Epithelial cell of esophagus (primary cell): ENCODE measurements at regions not wholly inside any gene's neighbourhood (a gene's known extent, or its start where the extent isn't known, plus 50 kb on each side); places are given as distances from the start of the nearest gene placed in this dataset.
"Not testable (repeated sequence)": the region's sequence is repeated elsewhere in the genome, so short reads cannot be mapped to it uniquely, and the experiment has no call there.

Experiments used
- DNase-seq: peaks from one replicate; pipeline ENCODE4 v3.0.0; 2010; ENCODE audit warnings: low read depth
- H3K4me3 ChIP-seq: 2 replicates; pipeline ENCODE4 v1.5.1; 2011; ENCODE audit warnings: mild to moderate bottlenecking, low read length, control low read depth
- TF ChIP-seq, protein P1 (sequence below): IDR thresholded peaks from 2 replicates; pipeline ENCODE4 v1.5.1; 2011; ENCODE audit warnings: low read depth, mild to moderate bottlenecking, low read length, control low read depth, inconsistent platforms; ENCODE audit not compliant: insufficient read depth; ENCODE audit errors: missing control alignments

GRCh38 chr2:189341077-189341476 is 100.2 kb upstream of the WDR75 start:
- TF ChIP-seq, protein P1, sequence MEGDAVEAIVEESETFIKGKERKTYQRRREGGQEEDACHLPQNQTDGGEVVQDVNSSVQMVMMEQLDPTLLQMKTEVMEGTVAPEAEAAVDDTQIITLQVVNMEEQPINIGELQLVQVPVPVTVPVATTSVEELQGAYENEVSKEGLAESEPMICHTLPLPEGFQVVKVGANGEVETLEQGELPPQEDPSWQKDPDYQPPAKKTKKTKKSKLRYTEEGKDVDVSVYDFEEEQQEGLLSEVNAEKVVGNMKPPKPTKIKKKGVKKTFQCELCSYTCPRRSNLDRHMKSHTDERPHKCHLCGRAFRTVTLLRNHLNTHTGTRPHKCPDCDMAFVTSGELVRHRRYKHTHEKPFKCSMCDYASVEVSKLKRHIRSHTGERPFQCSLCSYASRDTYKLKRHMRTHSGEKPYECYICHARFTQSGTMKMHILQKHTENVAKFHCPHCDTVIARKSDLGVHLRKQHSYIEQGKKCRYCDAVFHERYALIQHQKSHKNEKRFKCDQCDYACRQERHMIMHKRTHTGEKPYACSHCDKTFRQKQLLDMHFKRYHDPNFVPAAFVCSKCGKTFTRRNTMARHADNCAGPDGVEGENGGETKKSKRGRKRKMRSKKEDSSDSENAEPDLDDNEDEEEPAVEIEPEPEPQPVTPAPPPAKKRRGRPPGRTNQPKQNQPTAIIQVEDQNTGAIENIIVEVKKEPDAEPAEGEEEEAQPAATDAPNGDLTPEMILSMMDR, result no peak

GRCh38 chr2:189344043-189344442 is 97.2 kb upstream of the WDR75 start:
- H3K4me3 ChIP-seq, result no peak overlapping the region

More at GRCh38 chr2:189341077-189341476, 100.2 kb upstream of the WDR75 start:
- no peak overlapping the region for H3K4me3 ChIP-seq
- DNase-seq, result no peak

GRCh38 chr2:189347540-189347939 is 93.7 kb upstream of the WDR75 start:
- TF ChIP-seq, protein P1, result peak; percentile 32
- H3K4me3 ChIP-seq, result no peak overlapping the region
- peak; percentile 89 for DNase-seq

More at GRCh38 chr2:189344043-189344442, 97.2 kb upstream of the WDR75 start:
- DNase-seq, result no peak
- TF ChIP-seq, protein P1, result no peak

- DNase-seq, result peak; percentile 21
- H3K4me3 ChIP-seq, result no peak overlapping the region
These were observed 92.9 kb upstream of the WDR75 start for GRCh38 chr2:189348369-189348768.

DNA sequence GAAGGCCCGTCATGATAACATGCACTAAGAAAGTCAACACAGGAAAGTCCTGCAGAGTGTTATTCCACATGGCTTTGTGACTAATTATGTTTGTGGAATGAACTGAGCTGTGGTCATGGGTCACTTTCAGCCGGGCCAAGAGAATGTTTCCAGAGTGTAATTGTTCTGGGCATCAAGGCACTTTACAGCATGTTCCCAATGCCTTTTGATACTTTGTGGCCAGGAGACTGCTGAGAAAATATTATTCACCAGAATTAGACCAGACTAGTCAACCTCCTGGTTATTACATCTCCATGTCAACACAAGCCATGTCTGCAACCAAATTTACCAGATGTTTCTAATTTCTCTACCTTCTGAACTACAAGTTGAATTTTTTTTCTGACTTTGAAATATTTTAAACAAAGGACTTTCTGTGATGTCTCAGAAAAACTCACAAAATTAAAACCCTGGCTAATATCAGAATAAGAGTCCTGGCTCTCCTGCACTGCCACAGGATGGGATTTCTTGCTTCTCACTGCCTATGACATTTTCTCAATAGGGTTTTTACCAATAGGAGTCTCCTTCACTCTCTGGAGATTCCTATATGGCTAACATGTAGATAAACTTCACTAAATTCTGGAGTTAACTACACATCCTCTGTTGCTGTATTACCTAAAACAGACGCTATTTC is 90.6 kb upstream of the WDR75 start:
- TF ChIP-seq, protein P1, result no peak
- no peak overlapping the region for H3K4me3 ChIP-seq
- no peak for DNase-seq

More at GRCh38 chr2:189348369-189348768, 92.9 kb upstream of the WDR75 start:
- TF ChIP-seq, protein P1, result no peak

DNA sequence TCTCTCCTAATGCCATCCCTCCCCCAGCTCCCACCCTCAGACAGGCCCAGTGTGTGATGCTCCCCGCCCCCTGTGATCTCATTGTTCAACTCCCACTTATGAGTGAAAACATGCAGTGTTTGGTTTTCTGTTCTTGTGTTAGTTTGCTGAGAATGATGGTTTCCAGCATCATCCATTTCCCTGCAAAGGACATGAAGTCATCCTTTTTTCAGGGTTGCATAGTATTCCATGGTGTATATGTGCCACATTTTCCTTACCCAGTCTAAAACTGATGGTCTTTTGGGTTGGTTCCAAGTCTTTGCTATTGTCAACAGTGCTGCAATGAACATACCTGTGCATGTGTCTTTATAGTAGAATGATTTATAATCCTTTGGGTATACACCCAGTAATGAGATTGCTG is 89.3 kb upstream of the WDR75 start:
- DNase-seq, H3K4me3 ChIP-seq: not testable (repeated sequence)

DNA sequence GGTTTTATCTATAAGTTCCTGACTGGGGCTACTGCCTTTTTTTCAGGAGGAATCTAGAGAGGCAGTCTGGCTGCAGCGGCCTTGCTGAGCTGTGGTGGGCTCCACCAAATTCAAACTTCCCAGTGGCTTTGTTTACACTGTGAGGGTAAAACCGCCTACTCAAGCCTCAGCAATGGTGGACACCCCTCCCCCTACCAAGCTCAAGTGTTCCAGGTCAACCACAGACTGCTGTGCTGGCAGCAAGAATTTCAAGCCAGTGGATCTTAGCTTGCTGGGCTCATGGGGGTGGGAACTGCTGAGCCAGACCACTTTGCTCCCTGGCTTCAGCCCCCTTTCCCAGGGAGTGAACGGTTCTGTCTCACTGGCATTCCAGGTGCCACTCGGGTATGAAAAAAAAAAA is 83.9 kb upstream of the WDR75 start:
- not testable (repeated sequence) for DNase-seq, H3K4me3 ChIP-seq

DNA sequence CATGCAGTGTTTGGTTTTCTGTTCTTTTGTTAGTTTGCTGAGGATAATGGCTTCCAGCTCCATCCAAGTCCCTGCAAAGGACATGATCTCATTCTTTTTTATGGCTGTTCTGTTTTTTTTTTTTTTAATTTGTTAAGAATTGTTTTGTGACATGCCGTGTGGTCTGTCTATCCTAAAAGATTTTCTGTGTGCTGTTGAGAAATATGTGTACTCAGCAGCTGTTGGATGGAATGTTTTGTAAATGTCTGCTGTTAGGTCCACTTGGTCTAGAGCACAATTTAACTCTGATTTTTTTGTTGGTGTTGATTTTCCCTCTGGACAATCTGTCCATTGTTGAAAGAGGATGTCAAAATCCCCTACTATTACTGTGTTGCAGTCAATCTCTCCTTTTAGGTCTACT is 80.4 kb upstream of the WDR75 start:
- DNase-seq, result no peak
- H3K4me3 ChIP-seq, result no peak overlapping the region
- TF ChIP-seq, protein P1, result no peak
